ENCODE measurements at regions not wholly inside any gene's neighbourhood (a gene's known extent, or its start where the extent isn't known, plus 50 kb on each side); places are given as distances from the start of the nearest gene placed in this dataset.
"Not testable (repeated sequence)": the region's sequence is repeated elsewhere in the genome, so short reads cannot be mapped to it uniquely, and the experiment has no call there.

DNA sequence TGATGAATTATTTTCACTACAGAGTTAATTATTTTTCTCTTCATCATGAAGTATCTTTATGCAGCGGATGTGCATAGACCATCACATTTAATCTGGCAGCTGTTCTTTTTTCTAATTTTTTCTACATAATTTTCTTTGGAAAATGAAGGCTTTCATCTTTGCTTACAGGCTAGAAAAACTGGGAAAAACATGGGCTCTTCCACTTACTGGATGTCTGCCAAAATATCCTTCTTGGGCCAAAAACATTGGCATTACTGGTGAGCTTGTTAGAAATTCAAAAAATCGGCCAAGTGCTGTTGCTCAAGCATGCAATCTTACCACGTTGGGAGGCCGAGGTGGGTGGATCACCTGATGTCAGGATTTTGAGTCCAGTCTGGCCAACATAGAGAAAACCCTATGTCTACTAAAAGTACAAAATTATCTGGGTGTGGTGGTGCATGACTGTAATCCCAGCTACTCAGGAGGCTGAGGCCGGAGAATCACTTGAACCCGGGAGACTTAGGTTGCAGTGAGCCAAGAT, 176.8 kb downstream of the ZNF737 start:
- no peak for DNase-seq (ENCODE audit: low read depth in 2 of 2)

DNA sequence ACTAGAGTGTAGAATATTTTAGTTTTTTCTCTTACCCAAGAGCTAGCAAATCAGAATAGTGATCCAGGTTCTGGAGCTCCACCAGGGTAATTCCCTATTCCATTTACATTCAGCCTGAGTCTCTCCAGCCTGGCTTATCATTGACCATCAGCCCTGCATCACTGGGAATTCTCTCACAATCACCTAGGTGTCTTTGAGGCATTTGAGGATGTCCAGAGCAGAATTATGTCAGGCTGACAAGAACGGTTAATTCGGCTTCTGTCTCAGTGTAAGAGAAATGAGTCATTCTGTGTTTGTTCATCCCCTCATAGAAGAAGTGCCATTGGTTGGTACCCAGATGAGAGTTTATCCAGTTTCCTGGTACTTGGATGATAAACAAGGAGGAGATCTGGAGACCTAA, 180.5 kb downstream of the ZNF737 start:
- no peak for DNase-seq (ENCODE audit: low read depth in 2 of 2)

DNA sequence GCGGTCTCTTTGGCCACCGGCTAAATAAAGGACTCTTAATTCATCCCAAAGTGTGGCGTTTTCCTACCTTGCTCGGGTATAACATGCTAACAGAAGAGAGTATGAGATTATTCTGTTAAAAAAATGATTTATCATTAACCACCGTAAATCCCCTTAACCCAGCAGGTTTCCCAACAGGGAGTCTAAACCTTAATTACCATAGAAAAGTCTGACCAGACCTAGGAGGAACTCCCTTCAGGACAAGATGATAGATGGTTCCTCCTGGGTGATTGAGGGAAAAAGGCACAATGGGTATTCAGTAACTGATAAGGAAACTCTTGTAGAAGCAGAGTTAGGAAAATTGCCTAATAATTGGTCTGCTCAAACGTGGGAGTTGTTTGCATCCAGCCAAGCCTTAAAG, 193.7 kb downstream of the ZNF737 start:
- no peak for DNase-seq (ENCODE audit: low read depth in 2 of 2)

DNA sequence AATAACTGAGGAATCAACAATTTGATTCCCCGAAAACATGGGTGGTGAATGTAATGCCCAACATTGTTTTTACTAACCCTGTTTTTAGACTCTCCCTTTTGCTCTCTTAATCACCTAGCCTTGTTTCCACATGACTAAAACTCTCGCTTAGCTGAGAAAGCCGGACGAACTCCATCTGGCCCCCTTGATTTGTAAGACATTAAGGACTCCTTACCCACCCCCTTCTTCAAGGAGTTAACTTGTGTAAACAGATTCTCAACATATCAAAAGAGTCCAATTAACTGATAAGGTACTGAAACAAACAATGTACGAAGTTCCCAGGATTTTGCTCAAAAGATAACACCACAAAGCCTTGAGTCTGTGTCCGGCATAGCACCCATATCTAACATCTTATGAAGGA, 194.3 kb downstream of the ZNF737 start:
- not testable (repeated sequence) for DNase-seq (ENCODE audit: low read depth in 2 of 2)

DNA sequence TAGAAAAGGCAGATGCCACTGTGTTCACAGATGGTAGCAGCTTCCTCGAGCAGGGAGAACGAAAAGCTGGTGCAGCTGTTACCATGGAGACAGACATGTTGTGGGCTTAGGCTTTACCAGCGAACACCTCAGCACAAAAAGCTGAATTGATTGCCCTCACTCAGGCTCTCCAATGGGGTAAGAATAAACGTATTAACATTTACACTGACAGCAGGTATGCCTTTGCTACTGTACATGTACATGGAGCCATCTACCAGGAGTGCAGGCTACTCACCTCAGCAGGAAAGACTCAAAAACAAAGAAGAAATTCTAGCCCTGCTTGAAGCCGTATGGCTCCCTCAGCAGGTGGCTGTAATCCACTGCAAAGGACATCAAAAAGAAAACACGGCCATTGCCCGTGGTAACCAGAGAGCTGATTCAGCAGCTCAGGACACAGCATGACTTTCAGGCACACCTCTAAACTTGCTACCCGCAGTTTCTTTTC, 197.7 kb downstream of the ZNF737 start:
- DNase-seq (ENCODE audit: low read depth in 2 of 2) = no peak

DNA sequence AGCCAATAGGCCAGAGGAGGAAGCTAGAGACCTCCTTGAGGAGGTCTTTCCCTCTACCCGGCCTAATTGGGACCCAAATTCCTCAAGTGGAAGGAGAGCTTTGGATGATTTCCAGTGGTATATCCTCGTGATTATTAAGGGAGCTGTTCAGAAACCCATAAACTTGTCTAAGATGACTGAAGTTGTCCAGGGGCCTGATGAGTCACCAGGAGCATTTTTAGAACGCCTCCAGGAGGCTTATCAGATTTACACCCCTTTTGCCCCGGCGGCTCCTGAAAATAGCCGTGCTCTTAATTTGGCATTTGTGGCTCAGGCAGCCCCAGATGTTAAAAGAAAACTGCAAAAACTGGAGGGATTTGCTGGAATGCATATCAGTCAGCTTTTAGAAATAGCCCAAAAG, 198.1 kb downstream of the ZNF486 start:
- no peak for DNase-seq (ENCODE audit: low read depth in 2 of 2)

DNA sequence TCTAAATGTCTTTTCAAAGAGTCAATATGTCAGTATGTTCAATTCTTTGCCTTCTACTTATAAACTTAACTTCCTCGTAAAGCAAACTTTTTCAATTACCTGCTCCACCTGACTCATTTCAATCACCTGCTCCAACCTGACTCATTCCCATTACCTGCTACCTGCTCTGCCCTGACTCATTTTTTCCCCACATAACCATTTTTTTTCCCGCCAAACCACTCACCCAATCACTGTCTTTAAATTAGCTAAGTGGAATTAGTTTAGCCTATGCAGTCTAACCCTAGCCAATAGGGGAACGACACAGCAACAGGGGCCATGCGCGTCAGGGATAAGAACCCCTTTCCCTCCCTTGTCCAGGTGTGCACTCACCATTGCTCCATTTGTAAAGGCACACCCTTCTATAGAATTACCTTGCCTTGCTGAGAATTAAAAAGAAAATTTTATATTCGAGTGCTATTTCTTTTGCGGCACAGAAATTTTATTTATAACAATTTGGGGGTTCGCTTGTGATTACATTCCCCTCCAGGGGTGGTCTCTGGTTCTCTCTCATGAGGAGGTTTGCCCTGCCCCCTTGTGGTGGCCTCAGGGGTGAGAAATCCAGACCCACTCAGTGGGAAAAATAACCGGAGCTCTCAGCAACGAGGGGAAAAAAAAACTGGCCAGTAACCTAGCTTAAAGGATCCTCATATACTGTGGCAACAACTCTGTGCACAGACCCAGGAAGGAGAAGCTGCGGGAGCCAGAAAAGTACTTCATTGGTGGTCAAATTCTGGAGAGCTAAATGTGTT, 193.1 kb downstream of the ZNF486 start:
- DNase-seq (ENCODE audit: low read depth in 2 of 2) = no peak

DNA sequence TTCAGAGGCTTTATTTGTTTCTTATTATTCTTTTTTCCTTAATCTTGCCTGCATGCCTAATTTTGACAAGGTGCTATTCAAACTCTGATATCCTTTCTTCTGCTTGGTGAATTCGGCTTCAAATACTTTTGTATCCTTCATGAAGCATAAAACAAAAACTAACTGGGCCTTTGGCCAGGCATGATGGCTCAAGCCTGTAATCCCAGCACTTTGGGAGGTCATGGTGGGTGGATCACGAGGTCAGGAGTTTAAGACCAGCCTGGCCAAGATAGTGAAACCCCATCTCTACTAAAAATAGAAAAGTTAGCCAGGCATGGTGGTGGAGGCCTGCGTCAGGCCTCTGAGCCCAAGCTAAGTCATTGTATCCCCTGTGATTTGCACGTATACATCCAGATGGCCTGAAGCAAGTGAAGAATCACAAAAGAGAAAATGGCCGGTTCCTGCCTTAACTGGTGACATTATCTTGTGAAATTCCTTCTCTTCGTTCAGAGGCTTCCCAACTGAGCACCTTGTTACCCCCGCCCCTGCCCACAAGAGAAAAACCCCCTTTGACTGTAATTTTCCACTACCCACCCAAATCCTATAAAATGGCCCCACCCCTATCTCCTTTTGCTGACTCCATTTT, 191.9 kb downstream of the ZNF486 start:
- not testable (repeated sequence) for DNase-seq (ENCODE audit: low read depth in 2 of 2)

DNA sequence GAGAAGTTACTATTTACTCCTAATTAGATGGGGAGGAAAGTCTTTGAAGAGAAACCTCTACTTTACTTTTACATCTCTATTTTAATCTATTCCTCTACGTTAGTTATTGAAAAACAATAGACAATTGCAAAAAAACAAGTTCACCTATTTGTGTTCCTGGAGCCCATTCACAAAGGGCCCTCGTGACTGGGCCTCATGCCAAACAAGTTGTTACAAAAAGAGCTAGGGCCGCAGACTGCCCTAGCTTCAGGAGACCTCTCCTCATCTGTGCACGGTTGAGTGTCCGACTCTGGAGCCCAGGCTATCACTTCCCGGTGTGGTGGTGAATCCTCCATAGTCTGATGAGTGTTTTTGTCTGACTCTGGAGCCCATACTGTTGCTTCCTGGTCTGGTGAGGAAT, 190.9 kb downstream of the ZNF486 start:
- no peak for DNase-seq (ENCODE audit: low read depth in 2 of 2)

DNA sequence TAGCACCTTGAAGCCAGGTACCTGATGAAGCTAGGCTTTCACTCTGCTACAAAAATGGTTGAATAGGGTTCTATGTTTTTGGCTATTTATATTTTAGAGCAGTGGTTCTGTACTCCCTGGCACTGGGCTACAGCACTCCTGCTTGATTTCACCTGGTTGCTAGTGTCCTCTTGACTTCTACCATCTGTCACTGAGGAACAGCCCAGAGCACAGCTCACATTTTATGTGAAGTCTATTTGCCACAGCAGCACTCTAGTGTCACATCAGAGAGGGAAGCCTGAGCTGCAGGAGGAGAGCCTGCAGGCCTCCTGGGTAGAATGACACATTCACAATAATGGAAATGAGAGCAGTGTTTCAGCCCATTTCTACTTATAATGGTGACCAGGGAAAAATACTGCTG, 184.2 kb downstream of the ZNF486 start:
- no peak for DNase-seq (ENCODE audit: low read depth in 2 of 2)

DNA sequence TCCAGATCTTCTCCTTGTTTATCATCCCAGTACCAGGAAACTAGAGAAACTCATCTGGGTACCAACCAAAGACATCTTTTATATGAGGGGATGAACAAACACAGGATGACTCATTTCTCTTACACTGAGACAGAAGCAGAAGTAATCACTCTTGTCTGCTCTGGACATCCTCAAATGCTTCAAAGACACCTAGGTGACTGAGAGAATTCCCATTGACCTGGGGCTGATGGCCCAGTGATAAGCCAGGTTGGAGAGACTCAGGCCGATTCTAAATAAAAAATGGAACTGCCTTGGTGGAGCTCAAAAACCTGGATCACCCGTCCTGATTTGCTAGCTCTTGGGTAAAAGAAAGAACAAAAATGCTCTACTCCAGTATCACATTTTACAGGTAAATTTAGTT, 182.2 kb downstream of the ZNF486 start:
- DNase-seq (ENCODE audit: low read depth in 2 of 2) = no peak

DNA sequence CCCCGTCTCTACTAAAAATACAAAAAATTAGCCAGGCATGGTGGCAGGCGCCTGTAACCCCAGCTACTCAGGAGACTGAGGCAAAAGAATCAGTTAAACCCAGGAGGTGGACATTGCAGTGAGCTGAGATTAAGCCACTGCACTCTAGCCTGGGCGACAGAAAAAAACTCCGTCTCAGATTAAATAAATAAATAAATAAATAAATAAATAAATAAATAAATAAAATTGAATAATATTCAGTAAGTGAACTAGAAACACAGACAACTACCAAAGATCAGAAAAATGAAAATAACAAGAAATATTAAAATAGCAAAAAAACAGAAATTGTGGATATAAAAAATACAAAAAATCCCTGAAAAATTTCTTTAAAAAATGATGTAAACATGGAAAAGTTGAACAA, 172.4 kb downstream of the ZNF486 start:
- DNase-seq (ENCODE audit: low read depth in 2 of 2) = no peak

DNA sequence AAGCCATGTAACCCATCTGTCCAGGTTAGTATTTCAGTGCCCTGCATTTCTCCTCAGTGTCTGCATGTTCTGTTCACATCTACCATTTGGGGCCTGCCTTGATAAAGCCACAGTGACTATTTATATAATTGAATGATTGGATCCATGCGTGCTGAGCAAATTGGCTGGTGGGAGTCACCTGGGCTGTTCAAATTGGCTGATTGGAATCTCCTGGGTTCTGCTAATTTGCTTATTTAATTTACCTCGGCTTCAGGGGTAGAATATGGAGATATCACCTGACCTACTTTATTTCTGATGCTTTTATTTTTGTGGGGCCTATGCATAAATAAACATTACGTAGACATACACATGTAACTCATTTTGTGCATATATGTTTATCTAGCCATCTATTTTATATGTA, 167.7 kb downstream of the ZNF486 start:
- no peak for DNase-seq (ENCODE audit: low read depth in 2 of 2)

DNA sequence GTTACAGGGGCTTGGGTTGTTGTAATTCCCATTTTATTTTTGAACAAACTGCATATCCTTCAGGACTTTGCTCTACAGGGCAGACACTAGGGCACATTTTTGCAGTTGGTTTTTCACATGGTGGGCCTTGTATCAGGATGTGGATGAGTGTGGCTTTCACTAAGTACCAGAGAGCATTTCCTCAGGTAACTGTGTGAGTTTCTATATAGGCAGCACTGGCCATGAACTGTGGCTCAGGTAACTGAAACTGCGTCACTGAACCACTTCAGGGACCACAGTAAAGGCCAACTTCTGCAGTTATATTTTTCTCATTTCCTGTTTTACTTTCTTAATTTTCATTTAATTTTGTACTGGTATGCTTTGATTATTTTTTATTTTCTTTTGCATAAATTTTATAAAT, 166.5 kb downstream of the ZNF486 start:
- DNase-seq (ENCODE audit: low read depth in 2 of 2) = no peak

DNA sequence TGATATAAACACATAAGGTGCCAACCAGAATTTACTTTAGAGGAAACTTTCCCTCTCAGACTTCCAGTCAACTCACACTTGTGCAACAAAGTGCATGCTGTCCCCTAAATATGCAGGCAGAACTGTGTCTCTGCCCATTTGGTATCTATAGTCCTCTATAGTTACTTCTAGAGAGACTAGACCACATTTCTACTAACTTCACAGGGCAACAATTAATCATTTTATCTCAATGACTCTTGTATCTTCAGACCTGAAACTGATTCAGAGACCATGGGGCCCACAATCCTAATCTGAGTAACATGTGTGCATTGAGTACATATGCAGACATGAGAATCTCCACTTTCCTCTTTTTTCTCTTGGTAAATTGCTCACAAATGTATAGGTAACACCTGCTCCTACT, 158.1 kb downstream of the ZNF486 start:
- DNase-seq (ENCODE audit: low read depth in 2 of 2) = no peak

DNA sequence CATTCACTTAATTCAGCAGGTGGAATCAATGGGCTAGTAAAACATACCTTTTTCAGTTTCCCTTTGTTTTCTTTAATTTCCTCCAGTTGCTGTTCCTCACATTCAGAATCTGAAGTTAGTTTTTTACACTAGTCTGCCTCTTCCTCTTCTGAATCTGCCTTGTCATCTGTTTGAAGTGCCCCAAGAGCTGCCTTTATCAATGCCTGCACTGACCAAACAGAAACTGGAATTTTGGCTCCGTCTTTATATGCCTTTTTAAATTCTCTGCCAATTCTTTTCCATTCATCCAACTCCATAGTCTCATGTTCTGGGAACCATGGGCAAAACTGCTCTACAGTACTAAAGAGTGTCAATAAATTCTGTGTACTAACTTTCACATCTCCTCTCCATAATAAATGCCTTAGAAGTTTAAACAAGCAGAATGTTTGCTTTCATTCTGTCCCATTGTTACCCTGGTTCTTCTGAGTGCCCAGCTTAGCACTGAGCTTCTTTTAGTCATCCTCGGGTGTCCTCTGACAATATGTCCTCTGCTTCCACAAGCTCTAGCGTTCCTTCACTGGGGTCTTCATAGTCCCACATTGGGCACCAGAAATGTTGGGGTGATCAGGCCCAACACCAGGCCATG, 154.2 kb downstream of the ZNF486 start:
- no peak for DNase-seq (ENCODE audit: low read depth in 2 of 2)

DNA sequence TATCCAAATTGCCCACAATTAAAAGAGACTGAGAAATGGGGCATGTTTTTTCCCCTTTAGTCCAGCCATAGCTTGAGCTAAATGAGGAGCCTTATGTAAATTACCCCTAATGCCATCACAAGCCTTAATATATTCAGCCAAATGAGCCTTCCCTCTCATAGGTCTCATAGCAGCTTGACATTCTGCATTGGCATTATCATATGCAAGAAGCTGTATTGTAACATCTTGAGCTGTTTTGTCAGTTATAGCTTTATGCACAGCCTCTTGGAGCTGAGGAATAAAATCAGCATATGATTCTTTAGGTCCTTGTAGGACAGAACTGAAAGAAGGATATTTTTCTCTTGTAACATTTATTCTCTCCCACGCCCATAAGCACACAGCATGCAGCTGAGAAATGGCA, 153.2 kb downstream of the ZNF486 start:
- DNase-seq (ENCODE audit: low read depth in 2 of 2) = no peak

DNA sequence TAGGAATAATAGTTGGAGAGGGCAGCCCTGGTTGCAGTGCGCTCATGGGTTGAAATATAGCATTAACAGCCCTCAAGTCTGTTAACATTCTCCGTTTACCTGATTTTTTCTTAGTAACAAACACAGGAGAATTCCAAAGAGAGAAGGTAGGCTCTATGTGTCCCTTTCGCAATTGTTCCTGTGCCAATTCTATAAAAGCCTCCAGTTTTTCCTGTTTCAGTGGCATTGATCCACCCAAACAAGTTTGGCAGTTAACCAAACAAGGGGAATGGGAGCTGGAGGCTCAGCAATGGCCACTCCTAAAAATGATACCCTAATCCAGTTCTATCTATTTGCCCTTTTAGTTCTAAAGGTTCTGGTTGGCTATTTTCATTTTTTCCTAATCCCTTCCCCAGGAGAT, 151.6 kb downstream of the ZNF486 start:
- DNase-seq (ENCODE audit: low read depth in 2 of 2) = no peak

DNA sequence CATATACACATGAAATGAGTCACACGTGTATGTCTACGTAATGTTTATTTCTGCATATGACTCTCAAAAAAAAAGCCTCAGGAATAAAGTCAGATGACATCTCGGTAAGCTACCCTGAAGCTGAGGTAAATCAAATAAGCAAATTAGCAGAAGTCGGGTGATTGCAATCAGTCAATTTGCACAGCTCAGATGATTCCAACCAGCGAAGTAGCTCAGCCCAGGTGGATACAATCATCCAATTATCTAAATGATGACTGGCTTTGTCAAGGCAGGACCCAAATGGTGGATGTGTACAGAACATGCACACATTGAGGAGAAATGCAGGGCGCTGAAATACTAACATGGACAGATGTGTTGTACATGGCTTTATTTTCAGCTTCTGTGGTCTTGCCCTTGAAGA, 148.5 kb downstream of the ZNF486 start:
- DNase-seq (ENCODE audit: low read depth in 2 of 2) = no peak

DNA sequence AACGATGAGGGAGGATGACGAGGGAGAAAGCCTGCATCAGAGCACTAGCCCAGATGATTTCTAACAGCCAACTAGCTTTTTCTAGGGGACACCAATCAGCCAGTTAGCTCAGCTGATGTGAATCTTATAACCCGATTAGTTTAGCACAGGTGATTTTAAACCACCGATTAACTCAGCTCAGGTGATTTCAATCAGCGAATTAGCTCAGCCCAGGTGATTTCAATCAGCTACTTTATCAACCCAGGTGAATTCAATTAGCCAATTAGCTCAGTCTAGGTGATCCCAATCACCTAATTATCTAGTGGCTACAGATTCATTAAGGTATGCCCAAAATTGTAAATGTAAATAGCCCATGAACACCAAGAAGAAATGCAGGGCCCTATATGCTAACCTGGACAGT, 146.9 kb downstream of the ZNF486 start:
- no peak for DNase-seq (ENCODE audit: low read depth in 2 of 2)

DNA sequence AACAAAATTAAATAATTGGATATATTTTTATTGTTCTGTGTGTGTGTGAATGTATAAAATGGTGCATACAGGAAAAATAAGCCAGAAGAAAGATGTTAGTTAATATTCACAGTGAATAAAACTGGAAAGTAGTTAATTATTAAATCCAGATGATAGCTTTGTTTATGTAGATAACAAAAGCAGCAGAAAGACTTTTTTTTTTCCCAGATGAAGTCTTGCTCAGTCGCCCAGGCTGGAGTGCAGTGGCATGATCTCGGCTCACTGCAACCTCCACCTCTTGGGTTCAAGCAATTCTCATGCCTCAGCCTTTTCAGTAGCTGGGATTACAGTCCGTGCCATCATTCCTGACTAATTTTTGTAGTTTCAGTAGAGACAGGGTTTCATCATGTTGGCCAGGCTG, 140.1 kb downstream of the ZNF486 start:
- DNase-seq (ENCODE audit: low read depth in 2 of 2) = no peak

DNA sequence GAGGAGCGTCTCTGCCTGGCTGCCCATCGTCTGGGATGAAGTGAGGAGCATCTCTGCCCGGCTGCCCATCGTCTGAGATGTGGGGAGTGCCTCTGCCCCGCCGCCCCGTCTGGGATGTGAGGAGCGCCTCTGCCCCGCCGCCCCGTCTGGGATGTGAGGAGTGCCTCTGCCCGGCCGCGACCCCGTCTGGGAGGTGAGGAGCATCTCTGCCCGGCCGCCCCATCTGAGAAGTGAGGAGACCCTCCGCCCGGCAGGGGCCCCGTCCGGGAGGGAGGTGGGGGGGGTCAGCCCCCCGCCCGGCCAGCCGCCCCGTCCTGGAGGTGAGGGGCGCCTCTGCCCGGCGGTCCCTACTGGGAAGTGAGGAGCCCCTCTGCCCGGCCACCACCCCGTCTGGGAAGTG, 129.3 kb downstream of the ZNF486 start:
- DNase-seq (ENCODE audit: low read depth in 2 of 2) = not testable (repeated sequence)

DNA sequence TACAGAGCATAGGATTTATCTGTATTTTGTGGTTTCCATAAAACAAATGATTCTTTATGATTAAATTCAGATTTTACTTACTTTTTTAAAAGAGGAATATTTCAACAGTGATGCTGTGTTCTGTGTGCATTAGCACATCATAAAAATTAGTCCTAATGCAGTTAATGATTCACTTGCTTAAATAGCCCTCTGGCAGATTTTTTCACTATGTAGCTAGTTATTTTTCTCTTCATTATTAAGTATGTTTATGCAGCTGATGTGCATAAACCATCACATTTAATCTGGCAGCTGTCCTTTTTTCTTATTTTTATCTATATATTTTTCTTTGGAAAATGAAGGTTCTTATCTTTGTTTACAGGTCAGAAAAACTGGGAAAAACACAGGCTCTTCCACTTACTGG, 127.2 kb downstream of the ZNF486 start:
- no peak for DNase-seq (ENCODE audit: low read depth in 2 of 2)

All from dermis microvascular lymphatic vessel endothelial cell (primary cell).